ENCODE measurements at regions not wholly inside any gene's neighbourhood (a gene's known extent, or its start where the extent isn't known, plus 50 kb on each side); places are given as distances from the start of the nearest gene placed in this dataset.

DNA sequence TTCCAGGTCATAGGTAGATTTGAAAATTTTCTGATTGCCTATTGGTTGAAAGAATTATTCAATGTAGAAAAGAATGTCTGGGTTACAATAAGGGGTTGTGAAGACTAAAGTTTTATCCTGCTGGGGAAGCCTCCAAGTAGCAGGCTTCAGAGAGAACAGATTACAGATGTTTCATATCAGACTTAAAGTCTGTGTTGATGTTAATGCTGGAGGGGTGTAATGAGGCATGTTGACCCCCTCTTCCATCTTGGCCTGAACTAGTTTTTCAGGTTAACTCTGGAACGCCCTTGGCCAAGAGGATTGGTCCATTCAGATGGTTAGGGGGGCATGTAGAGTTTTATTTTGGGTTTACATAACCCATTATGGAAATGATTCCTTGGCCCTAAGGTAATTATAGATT is 356.2 kb downstream of the UTRN start:
- in situ Hi-C loops (cut with HindIII; ENCODE audit: low pct_ligation_motif_present, low sequenced_read_pairs) = no loop called here

GRCh38 chr6:144644776-144645175 is 359.6 kb downstream of the UTRN start:
- Histone ChIP-seq H3K27me3 (replicated peaks) (no peaks in the 10 kb centered on the region), H3K27ac (no peak overlapping the region), H3K36me3 (replicated peaks) (no peaks in the 10 kb centered on the region), H3K4me3 (ENCODE audit: low read depth, low read length) (no peak overlapping the region)
- no peak for TF ChIP-seq CTCF (IDR thresholded peaks at IDR 0.05; ENCODE audit: low read depth, low read length, missing control alignments)
- in situ Hi-C loops (cut with HindIII; ENCODE audit: low pct_ligation_motif_present, low sequenced_read_pairs) = no loop called here
- no peak for DNase-seq

More for the DNA sequence above, 356.2 kb downstream of the UTRN start:
- TF ChIP-seq CTCF (IDR thresholded peaks at IDR 0.05; ENCODE audit: low read depth, low read length, missing control alignments) = no peak
- no peak overlapping the region for H3K27ac ChIP-seq
- no peak for DNase-seq
- no peaks in the 10 kb centered on the region for H3K27me3 ChIP-seq (replicated peaks)
- no peaks in the 10 kb centered on the region for H3K36me3 ChIP-seq (replicated peaks)
- H3K4me3 ChIP-seq (ENCODE audit: low read depth, low read length) = no peak overlapping the region

GRCh38 chr6:144646093-144647056 is 361.2 kb downstream of the UTRN start:
- TF ChIP-seq CTCF (IDR thresholded peaks at IDR 0.05; ENCODE audit: low read depth, low read length, missing control alignments) = no peak
- DNase-seq = no peak
- in situ Hi-C loops (cut with HindIII; ENCODE audit: low pct_ligation_motif_present, low sequenced_read_pairs) = no loop called here

DNA sequence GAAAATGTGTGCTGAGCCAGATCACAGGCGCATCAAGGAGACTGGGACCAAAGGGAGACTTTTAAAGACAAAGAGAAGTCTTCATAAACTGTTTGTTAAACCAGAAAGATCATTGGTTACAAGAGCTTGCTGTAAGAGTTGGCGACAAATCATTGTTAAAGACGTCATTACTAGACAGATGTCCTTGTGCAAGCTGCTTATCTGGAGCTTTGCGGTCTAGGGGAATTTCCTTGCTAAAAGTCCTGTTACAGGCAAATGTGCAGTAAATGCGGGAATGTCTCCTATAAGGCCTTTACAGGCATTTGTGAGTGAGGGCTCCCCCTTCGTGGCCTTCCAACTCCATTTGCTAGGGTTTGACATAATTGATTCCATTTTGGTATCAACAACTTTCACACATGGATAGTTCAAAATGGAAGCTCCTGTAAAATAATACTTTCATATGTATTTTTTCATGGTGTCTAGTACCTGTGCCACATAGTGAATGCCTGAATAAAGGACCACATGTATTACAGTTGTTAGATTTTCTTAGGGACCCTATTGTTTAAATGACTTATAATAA is 362.4 kb downstream of the UTRN start:
- H3K27ac ChIP-seq = no peak overlapping the region
- TF ChIP-seq CTCF (IDR thresholded peaks at IDR 0.05; ENCODE audit: low read depth, low read length, missing control alignments) = no peak

More at GRCh38 chr6:144646093-144647056, 361.2 kb downstream of the UTRN start:
- H3K4me3 ChIP-seq (ENCODE audit: low read depth, low read length) = no peak overlapping the region
- H3K36me3 ChIP-seq (replicated peaks) = no peaks in the 10 kb centered on the region
- H3K27me3 ChIP-seq (replicated peaks) = no peaks in the 10 kb centered on the region
- H3K27ac ChIP-seq = no peak overlapping the region

GRCh38 chr6:144647971-144648651 is 363.0 kb downstream of the UTRN start:
- no peak for DNase-seq
- TF ChIP-seq CTCF (IDR thresholded peaks at IDR 0.05; ENCODE audit: low read depth, low read length, missing control alignments) = peak; percentile 3
- Histone ChIP-seq H3K27ac (no peak overlapping the region), H3K36me3 (replicated peaks) (no peaks in the 10 kb centered on the region), H3K27me3 (replicated peaks) (no peaks in the 10 kb centered on the region), H3K4me3 (ENCODE audit: low read depth, low read length) (no peak overlapping the region)
- in situ Hi-C loops (cut with HindIII; ENCODE audit: low pct_ligation_motif_present, low sequenced_read_pairs) = no loop called here

More for the DNA sequence above, 362.4 kb downstream of the UTRN start:
- no peak for DNase-seq
- Histone ChIP-seq H3K4me3 (ENCODE audit: low read depth, low read length) (no peak overlapping the region), H3K27me3 (replicated peaks) (no peaks in the 10 kb centered on the region), H3K36me3 (replicated peaks) (no peaks in the 10 kb centered on the region)
- in situ Hi-C loops (cut with HindIII; ENCODE audit: low pct_ligation_motif_present, low sequenced_read_pairs) = no loop called here

All from brain microvascular endothelial cell (primary cell).